GM12878 (cell line): ENCODE measurements at regions not wholly inside any gene's neighbourhood (a gene's known extent, or its start where the extent isn't known, plus 50 kb on each side); places are given as distances from the start of the nearest gene placed in this dataset.

ENCODE experiments used
- EP300 ChIP-seq, 2 experiments: fragments of 150-350 bp in 1 of 2; IDR thresholded peaks; 2 replicates each; pipeline ENCODE4 v1.6.1; 2011 to 2012; ENCODE audit warnings: low read depth in 2 of 2, low read length in 2 of 2, borderline replicate concordance in 1 of 2, improper control_type of control experiment in 1 of 2, inconsistent platforms in 1 of 2; ENCODE audit not compliant: control insufficient read depth in 1 of 2
- TF ChIP-seq, protein P1 (sequence below): IDR thresholded peaks from 2 replicates; pipeline ENCODE4 v1.6.1; 2012; ENCODE audit warnings: low read length, inconsistent platforms

DNA sequence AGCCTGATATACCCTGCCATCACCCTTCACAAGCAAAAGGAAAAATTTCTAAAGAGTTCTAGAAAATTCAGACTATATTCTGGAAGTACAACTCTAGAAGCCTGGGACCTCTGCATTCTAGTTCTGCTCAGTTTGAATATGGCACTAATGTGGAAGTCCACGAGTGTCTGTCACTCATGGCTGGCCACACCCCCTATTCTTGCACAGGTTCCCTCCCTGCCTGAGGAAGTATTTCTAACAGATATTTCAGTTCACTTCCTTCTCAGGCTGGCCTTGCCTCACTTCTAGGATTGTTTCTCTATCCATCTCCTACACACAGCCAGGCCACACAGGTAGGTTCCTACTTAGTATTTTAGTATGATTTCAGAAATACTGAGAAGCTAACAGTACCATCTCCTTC lies 67.4 kb downstream of the PHLDA1 start:
- TF ChIP-seq EP300 (IDR thresholded peaks at IDR 0.05; ENCODE audit: borderline replicate concordance in 1 of 2, control insufficient read depth in 1 of 2, low read depth in 2 of 2, low read length in 2 of 2) = no peak
- TF ChIP-seq, protein P1, sequence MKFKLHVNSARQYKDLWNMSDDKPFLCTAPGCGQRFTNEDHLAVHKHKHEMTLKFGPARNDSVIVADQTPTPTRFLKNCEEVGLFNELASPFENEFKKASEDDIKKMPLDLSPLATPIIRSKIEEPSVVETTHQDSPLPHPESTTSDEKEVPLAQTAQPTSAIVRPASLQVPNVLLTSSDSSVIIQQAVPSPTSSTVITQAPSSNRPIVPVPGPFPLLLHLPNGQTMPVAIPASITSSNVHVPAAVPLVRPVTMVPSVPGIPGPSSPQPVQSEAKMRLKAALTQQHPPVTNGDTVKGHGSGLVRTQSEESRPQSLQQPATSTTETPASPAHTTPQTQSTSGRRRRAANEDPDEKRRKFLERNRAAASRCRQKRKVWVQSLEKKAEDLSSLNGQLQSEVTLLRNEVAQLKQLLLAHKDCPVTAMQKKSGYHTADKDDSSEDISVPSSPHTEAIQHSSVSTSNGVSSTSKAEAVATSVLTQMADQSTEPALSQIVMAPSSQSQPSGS = no peak
